Right lobe of liver (tissue), 4 donors: ENCODE measurements at regions not wholly inside any gene's neighbourhood (a gene's known extent, or its start where the extent isn't known, plus 50 kb on each side); places are given as distances from the start of the nearest gene placed in this dataset.

Experiments used
- CTCF ChIP-seq, 4 donors: fragments of 200-600 bp in 3 of 4; fragments of 450-650 bp in 1 of 4; IDR thresholded peaks; one replicate each; pipeline versions ENCODE4 v1.5.1 to v1.8.0; 2016 to 2022; ENCODE audit warnings: antibody characterized with exemption in 4 of 4, mild to moderate bottlenecking in 2 of 4
- POLR2A ChIP-seq: fragments of 450-650 bp; IDR thresholded peaks from one replicate; pipeline ENCODE4 v1.6.1; 2017; ENCODE audit warnings: antibody characterized with exemption, mild to moderate bottlenecking
- donor health status: DM: no; HTN: no; CAD: no.
- donor health status: DM: no; HTN: no; CAD: no.
- donor health status: DM: no; HTN: yes; CAD: no.

GRCh38 chr15:96067677-96068076 is 262.8 kb upstream of the NR2F2 start:
- no peak for TF ChIP-seq CTCF (IDR thresholded peaks at IDR 0.05)
- TF ChIP-seq POLR2A, result no peak
